CD4-positive, alpha-beta T cell treated with Interleukin-21 for 1 hour (primary cell): ENCODE measurements at regions not wholly inside any gene's neighbourhood (a gene's known extent, or its start where the extent isn't known, plus 50 kb on each side); places are given as distances from the start of the nearest gene placed in this dataset.

Source experiments
- DNase-seq: peaks from one replicate; pipeline ENCODE4 v3.0.0-alpha.2; 2020

GRCh38 chr10:128779416-128779815 is 653.2 kb upstream of the MKI67 start:
- DNase-seq, result no peak

DNA sequence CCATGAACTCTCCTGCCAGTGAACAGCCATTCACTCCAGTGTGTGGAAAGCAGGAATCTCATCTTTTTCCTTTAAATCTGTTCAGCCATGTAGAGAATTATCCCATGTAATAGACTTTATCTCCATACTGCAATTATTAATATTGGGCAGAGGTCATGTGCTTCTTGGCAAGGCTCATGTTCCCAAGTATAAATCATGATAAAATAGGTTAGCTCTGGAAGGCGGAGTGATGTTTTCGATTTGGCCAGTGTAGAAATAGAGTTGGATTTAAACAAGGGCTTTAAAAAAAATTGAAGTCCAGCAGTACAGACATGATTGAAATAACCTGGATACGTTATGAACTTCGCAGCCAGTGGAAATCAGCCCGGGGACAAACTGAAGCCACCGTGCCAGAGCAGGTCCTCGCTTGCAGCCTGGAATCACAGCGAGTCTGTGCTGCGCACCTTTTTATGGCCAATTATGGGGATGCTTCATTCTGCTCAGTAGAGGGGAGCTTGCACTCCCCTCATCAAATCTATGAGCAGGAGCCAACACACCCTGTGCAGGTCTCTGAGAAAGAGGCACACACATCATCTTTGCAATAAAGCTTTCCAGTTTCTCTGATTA is 654.0 kb upstream of the MKI67 start:
- DNase-seq, result no peak

DNA sequence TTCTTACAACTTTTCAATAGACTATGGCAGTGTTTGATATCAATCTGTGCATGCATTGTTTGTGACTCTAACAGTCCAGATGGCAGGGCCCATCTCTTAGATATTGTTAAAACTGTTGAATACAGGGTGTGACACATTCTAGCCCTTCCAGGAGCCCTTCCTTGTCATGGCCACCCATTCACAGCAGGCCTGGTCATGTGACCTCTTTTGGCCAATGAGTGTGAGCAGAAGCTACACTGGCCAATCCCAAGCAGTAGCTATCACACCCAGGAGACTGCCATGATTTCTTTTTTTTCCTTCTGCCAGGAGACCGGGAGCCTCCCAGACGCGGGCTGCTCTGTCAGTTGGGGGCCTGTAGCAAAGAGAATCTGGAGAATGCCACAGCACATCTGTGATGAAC is 655.4 kb upstream of the MKI67 start:
- DNase-seq, result no peak

- DNase-seq, result no peak
Measured at GRCh38 chr10:128784444-128784843, 658.2 kb upstream of the MKI67 start.

DNA sequence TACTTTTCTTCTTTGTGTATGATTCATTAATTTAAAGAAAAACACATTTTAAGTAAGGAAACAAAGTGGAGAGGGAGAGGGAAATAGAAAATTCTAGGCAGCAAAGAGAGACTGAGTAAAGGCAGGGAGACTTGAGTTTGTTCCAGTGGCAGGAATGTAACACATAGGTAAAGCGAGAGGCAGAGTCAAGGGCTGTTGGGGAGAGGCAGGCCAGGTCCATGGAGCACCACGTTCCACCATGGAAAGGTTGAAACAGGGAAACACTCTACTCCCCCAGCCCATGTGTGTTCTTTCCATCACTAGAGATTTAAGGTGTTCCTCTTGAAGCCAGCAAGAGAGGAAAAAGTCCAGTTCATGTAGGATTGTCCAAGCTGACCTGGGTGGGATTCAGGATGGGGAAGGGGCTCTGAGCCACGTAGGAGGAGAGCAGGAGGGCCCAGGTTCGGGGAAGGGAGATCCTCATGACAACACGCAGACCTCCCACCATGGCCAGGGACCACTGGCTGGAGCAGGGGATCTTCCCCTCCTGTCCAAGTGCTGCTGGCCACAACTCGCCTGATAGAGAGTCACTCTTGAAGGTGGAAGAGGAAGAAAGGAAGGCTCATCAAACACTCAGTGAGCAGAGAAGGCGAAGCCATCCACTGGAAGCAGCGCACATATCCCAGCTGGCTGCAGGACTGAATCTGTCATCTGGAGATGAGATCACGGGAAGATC is 666.4 kb upstream of the MKI67 start:
- no peak for DNase-seq

- no peak for DNase-seq
Measured at GRCh38 chr10:128793726-128794655, 667.8 kb upstream of the MKI67 start.

DNA sequence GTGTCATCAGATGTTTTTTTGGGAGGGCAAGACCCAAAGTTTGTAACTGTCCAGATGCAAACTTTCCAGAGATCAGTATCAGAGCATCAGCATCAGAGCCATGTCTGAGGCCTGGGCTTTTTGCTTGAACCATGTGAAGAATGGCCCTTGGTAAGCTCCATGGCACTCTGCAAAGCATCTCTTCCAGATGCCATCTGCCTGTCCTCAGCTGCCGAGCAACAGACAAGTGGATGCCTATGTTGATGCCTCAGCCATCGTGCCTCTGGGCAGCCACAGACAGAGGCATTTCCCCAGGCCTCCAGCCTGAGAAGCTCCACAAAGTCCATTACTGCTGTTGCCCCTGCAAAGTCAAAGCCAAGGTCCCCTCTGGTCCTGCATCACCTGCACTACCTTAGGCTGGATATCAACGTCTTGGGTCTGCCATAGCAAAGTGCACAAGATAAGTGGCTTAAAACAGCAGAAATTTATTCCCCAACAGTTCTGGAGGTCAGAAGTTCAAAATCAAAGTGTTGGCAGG is 670.2 kb upstream of the MKI67 start:
- no peak for DNase-seq

DNA sequence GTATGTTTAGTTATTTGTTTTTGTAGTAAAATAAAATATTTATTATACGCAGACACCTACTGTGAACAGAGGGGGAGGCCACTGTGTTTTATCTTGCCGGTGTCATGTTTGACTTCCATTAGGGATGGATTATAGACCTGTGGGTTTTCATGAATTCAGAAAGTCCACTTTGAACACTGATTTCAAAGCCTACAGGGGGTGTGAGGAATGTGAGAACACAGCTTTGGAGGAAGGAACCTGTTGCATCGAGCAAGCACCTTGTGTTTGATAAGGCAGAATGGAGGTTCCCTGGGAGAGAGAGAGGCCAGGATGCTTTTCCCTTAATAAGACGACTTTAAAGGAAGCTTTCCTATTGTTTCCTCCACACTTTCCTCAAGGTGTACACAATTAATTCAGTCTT is 665.0 kb upstream of the MGMT start:
- no peak for DNase-seq

DNA sequence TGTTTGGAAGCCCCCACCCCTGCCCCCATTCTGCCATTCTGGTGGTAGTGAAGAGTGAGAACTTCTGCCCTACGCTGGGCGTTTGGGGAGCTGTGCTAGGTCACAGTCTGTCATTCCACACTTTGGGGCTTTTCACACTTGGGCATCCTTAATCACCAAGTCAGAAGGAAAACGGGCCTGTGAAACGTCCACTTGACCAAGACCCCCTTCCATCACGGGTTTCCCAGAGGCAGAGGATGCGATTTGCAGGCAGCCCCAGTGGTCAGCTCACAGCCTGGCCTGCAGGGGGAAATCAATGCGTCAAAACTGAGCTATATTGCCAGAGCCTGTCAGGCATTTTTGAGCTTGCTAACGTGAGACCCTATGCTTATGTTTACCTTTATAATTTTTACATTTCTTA is 663.3 kb upstream of the MGMT start:
- no peak for DNase-seq

DNA sequence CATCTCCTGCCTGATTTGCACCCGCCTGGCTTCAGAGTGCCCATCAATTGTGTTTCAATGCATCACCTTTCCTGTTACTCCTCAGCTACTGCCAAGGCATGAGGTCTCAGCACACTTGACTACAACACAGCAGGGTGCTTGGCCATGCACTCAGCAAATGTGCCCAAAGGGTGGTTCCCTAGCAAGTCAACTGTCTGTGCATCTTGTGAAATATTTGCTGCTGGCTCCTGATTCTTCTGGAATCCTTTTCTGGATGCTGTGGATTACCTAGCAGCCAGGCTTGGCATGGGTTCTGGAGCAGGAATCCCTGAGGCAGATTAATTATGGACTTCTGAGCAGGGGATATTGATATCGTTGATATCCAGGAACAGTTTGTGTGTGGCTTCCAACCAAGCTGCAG is 662.6 kb upstream of the MGMT start:
- DNase-seq, result no peak

- no peak for DNase-seq
Measured at GRCh38 chr10:128808921-128809440, 658.1 kb upstream of the MGMT start.

- no peak for DNase-seq
Measured at GRCh38 chr10:128811511-128811910, 655.5 kb upstream of the MGMT start.

DNA sequence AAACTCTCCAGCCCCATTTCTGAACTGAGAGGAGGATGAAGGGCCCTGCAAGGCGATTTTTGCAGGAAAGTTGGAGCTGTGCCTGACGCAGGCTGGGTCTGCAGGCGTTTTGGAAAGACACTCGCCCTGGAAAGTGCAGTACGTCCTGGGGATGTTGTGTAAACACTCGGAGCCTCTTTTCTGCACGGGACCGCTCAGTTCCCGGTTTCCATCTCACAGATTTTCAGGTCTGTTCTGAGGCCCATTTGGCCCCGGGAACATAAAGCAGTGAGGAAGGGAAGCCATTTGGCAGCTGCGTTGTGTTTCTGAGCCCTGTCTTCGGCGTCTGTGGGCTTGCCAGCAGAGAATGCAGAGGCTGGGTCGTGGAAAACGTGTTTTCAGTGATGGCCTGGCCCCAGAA is 655.0 kb upstream of the MGMT start:
- DNase-seq, result no peak

DNA sequence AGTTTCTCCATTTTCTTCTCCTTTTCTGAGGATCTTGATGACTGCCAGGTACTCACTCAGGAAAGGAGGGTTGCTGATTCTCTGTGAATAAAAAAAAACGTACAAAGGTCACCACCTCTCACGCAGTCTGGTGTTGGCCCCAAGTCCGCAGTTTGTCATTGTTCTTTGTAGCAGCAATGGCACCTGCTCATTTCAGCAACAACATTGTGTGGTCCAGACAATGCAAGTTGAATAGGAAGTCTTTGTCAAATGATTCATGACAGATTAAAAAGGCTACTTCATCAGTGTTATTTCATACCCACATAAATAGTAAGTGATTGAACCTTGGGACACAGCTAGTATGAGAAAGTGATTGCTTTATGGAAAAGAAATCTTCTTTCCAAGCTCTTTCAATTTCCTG is 653.5 kb upstream of the MGMT start:
- no peak for DNase-seq

DNA sequence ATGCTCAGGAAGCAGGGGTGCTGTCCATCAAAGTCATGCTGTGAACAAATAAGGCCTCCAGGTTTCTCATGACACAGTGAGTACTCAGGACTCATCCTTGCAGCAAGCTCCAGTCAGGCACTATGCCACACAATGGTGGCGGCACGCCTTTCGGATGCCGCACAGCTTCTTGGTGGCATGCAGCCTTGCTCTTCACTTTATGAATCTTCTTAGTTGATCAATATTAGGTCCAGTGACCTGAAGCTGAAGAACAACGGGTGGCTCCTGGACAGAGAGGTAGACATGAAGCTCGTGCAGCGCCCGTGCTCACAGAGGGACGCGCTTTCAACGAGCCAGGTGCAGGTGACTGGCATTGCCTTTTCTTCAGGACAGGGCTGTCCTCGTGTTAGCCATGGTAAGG is 653.0 kb upstream of the MGMT start:
- DNase-seq, result no peak

DNA sequence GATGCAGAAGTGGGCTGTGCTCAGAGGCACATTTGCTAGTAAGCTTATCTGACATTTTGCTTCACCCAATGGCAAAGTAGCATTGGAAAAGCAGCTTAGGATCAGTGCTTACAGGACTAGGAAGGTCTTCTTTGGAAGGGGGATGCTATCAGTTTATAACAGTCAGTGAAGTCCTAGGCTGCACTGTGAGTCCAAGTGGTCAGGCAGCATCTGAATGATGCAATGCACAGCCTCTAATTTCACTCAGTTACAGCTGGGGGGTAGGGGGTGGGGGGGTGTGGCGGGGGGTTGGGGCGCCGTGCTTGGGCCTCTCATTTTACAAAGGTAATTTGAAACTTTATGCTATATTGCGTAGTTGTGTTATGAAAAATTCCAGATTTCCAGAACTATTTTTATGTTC is 652.3 kb upstream of the MGMT start:
- DNase-seq, result no peak

GRCh38 chr10:128816726-128817125 is 650.3 kb upstream of the MGMT start:
- DNase-seq, result no peak

DNA sequence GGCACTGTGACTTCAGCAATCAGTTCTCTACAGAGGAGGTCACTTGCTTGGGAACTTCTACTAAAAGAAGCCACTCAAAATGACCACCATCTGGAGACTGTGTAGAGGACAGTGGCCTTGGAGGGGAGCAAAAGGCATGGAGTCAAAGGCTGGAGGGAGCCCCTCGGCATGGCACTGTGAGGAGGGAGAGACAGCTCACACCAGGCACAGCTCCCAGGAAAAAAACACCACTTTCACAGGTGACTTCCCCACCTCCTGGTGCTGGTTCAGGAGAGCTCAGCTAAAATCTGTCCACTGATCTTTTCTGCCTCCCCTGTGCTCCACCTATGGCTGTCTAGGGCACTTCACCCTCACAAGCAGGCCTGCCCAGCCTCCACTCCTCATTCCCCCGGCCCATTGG is 649.4 kb upstream of the MGMT start:
- no peak for DNase-seq

- DNase-seq, result no peak
Measured at GRCh38 chr10:128820663-128821062, 646.4 kb upstream of the MGMT start.

DNA sequence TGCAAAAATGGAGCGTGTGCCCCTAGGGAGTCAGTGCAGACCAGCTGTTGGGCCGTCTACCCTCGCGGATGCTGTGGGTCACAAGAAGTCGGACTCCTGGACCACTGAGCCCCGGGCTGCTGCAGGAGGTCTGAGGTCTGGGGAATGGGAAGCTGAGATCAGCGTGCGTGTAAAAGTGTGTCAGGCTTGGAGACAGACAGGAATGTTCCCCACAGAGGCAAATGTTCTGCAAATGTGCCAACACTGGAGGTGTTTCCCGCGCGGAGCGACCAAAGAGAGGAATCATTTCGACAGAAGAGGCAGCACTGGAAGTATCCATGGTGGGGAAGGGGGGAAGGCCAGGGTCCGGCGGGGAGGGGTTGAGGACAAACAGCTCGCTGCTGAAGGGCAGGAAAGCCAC is 643.8 kb upstream of the MGMT start:
- no peak for DNase-seq

DNA sequence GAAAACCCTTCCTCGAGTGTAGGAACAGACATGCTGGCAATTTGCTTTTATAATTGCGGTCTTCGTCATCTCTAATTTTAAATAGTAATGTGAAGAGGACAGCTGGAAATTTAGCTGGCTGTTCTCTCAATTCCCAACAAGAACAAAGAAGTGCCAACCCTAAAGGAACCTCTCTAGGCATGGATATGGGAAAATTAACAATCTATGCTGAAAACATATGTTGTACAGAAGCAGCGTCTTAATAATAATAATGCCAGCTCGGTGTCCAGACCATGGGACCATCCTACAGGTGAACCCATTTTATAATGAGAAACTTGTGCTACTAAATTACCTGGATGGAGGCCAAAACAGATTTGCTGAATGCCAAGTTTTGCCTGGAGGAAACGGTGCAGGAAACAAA is 641.4 kb upstream of the MGMT start:
- no peak for DNase-seq

DNA sequence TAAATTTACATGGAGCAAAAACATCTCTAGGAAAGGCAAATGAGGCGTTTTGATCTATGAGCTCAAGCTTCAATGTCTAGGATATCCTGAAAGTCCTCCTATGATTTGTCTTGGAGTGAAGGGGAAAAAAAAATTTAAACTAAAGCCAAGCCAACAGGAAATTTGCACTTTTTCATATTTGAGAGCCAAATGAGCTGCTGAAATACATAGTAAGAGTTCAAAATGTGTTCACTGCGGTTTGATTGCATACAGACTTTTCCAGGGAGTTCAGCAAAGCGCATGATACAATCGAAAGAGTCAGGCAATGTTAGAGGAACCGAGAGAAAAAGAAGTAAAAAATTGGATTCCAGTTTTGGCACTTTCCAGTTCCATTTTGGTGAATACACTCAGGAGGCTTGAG is 633.4 kb upstream of the MGMT start:
- DNase-seq, result no peak

GRCh38 chr10:128835361-128835760 is 631.7 kb upstream of the MGMT start:
- DNase-seq, result no peak

GRCh38 chr10:128837478-128837877 is 629.6 kb upstream of the MGMT start:
- DNase-seq, result no peak
